ELF-1 (cell line): ENCODE measurements at regions not wholly inside any gene's neighbourhood (a gene's known extent, or its start where the extent isn't known, plus 50 kb on each side); places are given as distances from the start of the nearest gene placed in this dataset.
"Not testable (repeated sequence)": the region's sequence is repeated elsewhere in the genome, so short reads cannot be mapped to it uniquely, and the experiment has no call there.

Experiments used
- DNase-seq: peaks from one replicate; pipeline ENCODE4 v3.0.0-alpha.2; 2016; ENCODE audit warnings: low read depth, low spot score

- no peak for DNase-seq
Measured at GRCh38 chr5:96209829-96210228, 223.2 kb downstream of the PCSK1 start.

- DNase-seq: no peak
Measured at GRCh38 chr5:96207420-96207819, 225.6 kb downstream of the PCSK1 start.

DNA sequence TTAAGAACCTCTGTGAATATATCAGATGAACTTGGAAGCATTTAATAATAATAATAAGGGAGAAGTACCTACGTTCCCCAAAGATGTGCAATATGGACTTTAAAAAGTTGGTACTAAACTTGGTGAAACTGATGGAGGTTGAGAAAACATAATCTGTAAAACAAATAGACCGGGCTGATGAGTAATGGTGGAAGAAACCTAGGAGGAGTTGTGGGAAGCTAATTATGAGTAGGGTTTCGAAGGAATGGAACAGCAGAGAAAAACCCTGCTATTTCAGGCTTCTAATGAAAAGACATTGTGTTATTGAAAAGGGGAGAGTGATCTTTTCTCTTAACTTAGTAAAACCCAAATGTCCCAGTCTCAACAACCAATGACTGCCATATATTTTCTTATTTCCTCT is 229.3 kb downstream of the PCSK1 start:
- no peak for DNase-seq

GRCh38 chr5:96201503-96201902 is 231.5 kb downstream of the PCSK1 start:
- DNase-seq: no peak

DNA sequence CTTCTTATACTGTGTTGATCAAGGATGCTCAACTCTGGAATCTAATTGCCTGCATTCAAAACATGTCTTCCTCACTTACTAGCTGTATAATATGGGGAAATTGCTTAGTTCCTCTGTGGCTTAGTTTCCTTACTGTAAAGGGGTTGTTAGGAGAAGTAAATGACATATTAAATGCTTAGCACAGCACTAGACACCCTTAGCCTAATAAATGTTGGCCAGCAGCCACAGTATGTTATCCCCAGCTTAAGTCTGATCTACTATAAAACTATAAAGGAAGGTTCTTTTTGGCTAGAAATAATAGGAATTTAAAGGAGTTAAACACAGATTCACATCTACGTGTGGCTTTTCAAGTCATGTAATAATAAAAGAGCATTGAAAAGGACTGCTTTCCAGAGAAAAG is 232.4 kb downstream of the PCSK1 start:
- DNase-seq: no peak

- no peak for DNase-seq
Measured at GRCh38 chr5:96199713-96200183, 233.3 kb downstream of the PCSK1 start.

DNA sequence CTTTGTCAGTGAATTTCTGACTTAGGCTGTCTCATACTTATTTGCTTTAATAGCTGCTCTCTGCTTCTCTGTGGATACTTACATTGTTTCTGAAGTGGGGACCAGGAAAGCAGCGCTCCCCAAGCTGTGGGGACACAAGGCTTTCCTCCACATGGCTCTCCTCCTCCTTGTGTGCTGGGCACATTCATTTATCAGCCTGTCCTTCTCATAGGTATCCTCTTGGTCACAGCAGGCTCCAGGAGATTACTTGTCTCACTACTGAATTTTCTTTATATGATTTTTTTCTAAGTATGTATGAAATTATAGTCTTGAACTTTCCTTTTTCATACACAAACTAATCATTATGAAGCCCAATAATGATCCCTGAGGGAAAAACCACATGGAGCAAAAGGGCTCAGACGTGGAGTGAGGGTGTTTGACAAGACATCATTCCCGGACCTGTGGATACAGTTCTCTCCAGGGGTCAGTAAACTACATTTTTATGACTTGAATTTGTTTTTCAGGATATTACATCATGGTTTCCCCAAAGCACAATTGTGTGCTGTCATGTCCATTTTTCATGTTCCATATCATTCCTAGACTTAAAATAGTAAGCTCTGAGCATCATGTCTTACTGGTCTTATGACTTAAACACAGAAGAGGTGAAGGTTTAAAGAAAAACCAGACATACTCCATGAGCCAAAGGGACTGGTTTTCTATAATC is 234.5 kb downstream of the PCSK1 start:
- no peak for DNase-seq

DNA sequence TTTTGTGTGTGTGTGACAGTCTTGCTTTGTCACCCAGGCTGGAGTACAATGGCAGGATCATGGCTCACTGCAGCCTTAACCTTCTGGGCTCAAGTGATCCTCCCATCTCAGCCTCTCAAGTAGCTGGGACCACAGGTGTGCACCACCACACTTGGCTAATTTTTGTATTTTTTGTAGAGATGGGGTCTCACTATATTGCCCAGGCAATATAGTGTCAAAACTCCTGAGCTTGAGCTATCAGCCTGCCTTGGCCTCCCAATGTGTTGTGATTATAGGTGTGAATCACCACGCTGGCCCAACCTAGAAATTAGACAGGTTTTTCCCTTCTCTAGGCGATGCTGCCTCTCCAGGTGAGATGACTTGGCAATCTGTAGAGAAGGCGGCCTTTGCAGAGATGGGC is 235.3 kb downstream of the PCSK1 start:
- DNase-seq: not testable (repeated sequence)

DNA sequence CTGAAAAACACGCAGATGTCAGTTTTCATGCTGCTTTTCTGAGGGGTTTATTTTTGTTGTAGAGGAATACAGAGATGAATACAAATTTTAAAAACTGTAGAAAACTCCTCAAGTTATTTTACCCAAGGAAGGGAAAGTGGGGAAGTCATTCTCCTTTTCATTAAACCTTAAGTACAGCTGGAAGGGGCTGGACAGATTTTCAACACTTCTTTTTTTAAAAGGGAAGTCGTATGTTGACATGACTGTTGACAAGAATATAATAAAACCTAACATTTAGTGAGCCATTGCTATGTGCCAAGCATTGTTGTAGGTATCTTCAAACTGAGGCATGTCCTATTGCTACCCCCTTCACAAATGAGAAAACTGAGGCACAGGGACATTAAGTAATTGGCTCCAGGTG is 235.7 kb upstream of the ELL2 start:
- no peak for DNase-seq

DNA sequence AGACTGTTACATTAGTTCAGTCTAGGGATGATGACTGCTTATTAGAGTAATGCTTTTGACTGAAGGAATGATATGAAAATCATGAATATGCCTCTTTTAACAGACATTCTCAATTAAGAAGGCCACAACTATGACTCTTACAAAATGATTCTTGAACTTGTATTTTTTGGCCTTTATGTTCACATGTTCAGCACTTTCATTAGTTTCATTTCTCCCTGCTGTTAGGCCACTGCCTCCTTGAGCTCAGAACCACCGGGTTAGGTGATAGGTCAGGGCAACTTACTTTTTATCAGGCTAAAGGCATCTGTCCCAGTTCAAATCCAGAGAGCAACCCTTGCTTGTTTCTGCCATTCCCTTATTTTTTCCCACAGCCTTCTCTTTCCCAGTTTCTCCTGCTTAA is 235.2 kb upstream of the ELL2 start:
- DNase-seq: no peak

GRCh38 chr5:96196407-96196806 is 234.8 kb upstream of the ELL2 start:
- DNase-seq: no peak

GRCh38 chr5:96195123-96195522 is 233.5 kb upstream of the ELL2 start:
- no peak for DNase-seq

DNA sequence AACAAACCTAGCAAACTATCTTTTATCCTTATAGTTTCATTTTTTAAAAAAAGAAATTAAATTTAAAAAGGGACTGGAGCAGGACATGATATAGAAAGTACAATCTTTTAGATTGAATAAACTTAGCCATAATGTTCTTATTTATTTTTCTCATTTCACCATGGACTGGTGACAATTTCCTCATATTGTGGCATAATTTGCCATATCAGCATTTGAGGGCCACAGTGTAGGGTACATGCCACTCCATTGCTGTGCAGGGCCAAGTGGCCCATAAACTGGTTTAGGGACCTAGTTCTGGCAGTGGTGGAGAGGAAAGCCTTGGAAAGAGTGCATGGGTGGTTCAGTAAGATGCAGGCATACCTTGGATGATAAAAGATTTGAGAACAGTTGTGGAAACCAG is 232.9 kb upstream of the ELL2 start:
- DNase-seq: no peak

DNA sequence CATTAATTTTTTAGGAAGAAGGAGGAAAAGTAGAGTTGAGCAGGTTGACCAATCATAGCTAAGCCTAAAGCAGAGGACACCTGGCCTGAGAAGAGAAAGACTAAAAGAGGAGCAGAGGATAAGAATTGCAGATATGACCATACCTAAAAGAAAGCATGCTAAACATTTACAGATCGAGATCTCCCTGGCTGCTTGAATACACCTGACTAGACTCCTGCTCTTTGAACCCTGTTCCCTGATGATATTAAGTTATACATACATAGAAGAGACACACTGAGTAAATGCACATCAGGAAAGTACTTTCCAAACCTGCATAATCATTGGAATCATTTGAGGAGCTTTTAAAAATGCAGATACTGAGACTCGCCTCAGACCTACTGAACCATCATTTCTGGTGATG is 232.3 kb upstream of the ELL2 start:
- DNase-seq: no peak

GRCh38 chr5:96189987-96190386 is 228.3 kb upstream of the ELL2 start:
- no peak for DNase-seq

DNA sequence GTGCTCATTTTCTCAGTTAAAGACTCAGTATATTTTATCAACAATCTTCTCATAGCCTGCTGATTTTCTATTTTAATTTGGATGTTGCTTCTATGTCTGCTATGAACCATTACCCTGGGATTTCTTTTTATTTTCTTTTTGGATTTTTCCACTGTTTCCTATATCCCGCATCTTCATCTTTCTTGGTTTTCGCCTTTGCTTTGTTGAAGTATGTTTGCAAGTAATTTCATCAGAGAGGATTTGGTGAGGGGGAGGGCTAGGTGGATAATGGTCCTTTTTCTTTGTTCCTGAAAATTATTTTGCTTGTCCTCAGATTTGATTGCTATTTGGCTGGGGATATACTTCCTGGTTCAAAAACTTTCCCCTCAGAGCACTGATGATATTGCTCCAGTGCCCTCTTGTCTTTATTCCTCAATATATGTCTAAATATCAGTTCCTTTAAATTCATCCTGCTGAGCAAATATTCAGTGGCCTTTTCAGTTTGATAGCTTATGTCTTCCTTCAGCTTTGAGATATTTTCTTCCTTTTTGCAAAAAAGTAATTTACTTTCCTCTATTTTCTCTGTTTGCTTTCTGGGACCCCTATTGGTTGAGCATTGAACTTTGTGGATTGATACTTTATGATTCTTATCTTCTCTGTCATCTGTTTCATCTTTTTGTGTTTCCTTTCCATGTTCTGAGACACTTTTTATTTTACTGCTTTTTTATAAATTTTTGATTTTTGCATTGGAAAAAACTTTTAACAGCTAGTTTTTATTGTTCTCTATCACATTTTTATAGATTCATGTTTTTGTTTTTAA is 227.6 kb upstream of the ELL2 start:
- no peak for DNase-seq

DNA sequence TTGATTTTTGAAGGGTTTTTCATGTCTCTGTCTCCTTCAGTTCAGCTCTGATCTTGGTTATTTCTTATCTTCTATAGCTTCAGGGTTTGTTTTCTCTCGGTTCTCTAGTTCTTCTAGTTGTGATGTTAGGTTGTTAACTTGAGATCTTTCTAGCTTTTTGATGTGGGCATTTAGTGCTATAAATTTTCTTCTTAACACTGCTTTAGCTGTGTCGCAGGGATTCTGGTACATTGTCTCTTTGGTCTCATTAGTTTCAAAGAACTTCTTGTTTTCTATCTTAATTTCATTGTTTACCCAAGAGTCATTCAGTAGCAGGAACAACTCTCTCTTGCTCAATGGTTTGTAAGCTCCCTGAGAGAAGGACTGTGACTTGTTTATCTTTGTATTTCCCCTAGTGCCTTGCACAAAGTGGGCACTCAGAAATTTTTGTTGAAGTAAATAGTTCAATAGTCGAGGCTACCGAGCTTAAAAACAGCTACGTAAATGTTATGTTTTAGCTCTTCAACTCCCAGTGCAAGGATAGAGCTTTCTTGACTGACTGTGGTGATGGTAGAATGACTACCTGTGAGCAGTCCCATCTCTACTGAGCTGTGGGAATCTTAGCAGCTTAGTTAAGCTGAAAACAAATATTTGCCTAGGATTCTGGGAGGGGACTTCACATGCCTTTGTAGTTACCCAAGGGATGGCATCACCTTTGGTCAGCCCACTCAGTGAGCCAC is 225.8 kb upstream of the ELL2 start:
- DNase-seq: no peak

- DNase-seq: not testable (repeated sequence)
Measured at GRCh38 chr5:96184510-96184909, 222.9 kb upstream of the ELL2 start.

DNA sequence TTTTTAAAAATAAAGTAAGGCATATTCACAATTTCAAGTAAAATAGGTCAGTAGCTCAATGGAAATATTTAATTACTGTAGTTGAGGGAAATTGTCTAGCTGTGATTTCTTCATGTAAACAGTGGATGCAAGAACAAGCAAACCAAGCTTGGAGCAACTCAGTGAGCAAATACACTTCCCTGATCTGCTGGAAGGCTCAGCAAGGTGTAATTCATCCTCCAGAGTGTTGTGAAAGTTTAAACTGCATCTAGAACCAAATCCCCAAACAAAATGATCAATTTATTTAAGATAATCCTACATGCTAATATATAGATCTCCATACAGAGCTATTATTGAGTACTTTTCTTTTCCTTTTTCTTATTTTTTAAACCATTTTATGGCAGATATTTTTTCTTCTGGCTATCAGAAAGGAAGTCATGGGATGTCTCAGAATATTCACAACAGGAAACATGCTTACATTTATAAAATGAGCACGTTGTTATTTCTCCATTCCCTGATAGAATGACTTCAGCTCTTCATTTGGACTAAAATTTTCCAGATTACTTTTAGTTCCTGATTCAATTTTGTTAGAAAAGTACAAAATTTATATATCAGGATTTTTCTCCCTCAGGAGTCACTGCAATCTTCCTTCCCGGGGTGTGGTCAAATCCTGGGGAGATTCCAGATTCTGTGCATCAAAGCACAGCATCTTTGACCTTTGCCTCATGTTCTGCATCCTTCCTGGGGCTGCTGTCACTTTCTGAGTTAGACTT is 219.2 kb upstream of the ELL2 start:
- DNase-seq: no peak

DNA sequence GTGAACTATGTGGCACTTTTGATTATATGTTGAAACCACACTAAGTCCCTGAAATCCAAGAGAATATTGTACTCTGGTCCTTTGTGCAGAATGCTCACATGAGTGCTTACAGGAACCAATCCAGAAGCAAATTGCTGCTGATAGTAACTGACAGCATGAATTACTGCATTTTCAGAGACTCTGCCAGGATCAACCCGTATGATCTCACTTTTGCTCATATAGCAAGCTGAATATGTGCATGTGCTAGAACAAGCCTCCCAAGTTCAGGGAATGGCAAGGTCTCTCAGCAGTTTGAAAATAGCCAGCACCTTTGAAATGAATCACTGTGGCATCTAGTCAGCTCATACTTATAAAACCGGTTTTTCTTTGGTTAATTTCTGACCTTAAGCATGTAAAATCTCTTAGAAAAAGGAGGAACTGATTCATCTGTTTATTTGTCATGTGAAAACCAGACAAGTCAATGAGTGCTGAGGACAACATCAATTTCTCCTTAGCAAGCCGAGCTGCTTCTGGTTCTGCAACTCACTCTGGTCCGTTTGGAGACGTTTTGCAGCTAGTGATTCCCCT is 215.7 kb upstream of the ELL2 start:
- no peak for DNase-seq

- DNase-seq: no peak
Measured at GRCh38 chr5:96176022-96176421, 214.4 kb upstream of the ELL2 start.
